ENCODE measurements at regions not wholly inside any gene's neighbourhood (a gene's known extent, or its start where the extent isn't known, plus 50 kb on each side); places are given as distances from the start of the nearest gene placed in this dataset.

DNA sequence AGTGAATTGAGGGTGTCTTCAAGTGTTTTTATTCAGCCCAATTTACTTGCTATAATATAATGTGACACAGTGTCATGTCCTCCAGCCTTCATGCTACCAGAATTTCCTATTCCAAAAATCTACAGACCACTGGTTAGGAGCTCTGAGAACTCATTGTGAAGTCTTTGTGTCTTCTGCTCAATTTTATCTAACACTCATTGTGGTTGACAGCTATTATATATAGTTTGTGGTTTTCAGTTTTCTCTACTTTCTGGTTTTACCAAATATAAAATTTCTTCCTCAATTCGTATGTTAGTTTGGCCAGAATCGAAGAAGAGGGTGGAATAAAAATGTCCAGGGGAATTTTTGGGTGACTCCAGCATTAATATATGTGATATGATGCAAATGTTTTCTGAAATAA, 509.3 kb upstream of the NUDT12 start:
- TF ChIP-seq, protein P1, sequence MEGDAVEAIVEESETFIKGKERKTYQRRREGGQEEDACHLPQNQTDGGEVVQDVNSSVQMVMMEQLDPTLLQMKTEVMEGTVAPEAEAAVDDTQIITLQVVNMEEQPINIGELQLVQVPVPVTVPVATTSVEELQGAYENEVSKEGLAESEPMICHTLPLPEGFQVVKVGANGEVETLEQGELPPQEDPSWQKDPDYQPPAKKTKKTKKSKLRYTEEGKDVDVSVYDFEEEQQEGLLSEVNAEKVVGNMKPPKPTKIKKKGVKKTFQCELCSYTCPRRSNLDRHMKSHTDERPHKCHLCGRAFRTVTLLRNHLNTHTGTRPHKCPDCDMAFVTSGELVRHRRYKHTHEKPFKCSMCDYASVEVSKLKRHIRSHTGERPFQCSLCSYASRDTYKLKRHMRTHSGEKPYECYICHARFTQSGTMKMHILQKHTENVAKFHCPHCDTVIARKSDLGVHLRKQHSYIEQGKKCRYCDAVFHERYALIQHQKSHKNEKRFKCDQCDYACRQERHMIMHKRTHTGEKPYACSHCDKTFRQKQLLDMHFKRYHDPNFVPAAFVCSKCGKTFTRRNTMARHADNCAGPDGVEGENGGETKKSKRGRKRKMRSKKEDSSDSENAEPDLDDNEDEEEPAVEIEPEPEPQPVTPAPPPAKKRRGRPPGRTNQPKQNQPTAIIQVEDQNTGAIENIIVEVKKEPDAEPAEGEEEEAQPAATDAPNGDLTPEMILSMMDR (IDR thresholded peaks at IDR 0.05): no peak
- no peak for TF ChIP-seq POLR2A (IDR thresholded peaks at IDR 0.05)
- TF ChIP-seq EP300 (IDR thresholded peaks at IDR 0.05): no peak

Data from sigmoid colon (tissue), 4 donors.